ENCODE measurements at regions not wholly inside any gene's neighbourhood (a gene's known extent, or its start where the extent isn't known, plus 50 kb on each side); places are given as distances from the start of the nearest gene placed in this dataset.

- no peak for DNase-seq (ENCODE audit: low spot score)
Observed at GRCh38 chr12:34346372-34347034, 324.2 kb downstream of the ALG10 start.

GRCh38 chr12:34347367-34347766 is 325.1 kb downstream of the ALG10 start:
- no peak for DNase-seq (ENCODE audit: low spot score)

GRCh38 chr12:34348064-34348463 is 325.8 kb downstream of the ALG10 start:
- no peak for DNase-seq (ENCODE audit: low spot score)

GRCh38 chr12:34348836-34349672 is 326.8 kb downstream of the ALG10 start:
- DNase-seq (ENCODE audit: low spot score) = no peak

- DNase-seq (ENCODE audit: low spot score) = no peak
Observed at GRCh38 chr12:34349673-34349961, 327.3 kb downstream of the ALG10 start.

GRCh38 chr12:34350092-34351041 is 328.1 kb downstream of the ALG10 start:
- DNase-seq (ENCODE audit: low spot score) = no peak

- no peak for DNase-seq (ENCODE audit: low spot score)
Observed at GRCh38 chr12:34352098-34352497, 329.8 kb downstream of the ALG10 start.

GRCh38 chr12:34354239-34355200 is 332.2 kb downstream of the ALG10 start:
- DNase-seq (ENCODE audit: low spot score) = no peak

- no peak for DNase-seq (ENCODE audit: low spot score)
Observed at GRCh38 chr12:34356233-34356987, 334.1 kb downstream of the ALG10 start.

GRCh38 chr12:34357791-34358190 is 335.5 kb downstream of the ALG10 start:
- DNase-seq (ENCODE audit: low spot score) = no peak

GRCh38 chr12:34358198-34358597 is 335.9 kb downstream of the ALG10 start:
- no peak for DNase-seq (ENCODE audit: low spot score)

GRCh38 chr12:34361721-34362316 is 339.5 kb downstream of the ALG10 start:
- DNase-seq (ENCODE audit: low spot score) = no peak

GRCh38 chr12:34363050-34363673 is 340.9 kb downstream of the ALG10 start:
- DNase-seq (ENCODE audit: low spot score) = no peak

GRCh38 chr12:34368079-34368478 is 345.8 kb downstream of the ALG10 start:
- DNase-seq (ENCODE audit: low spot score) = no peak

GRCh38 chr12:34371050-34371449 is 348.8 kb downstream of the ALG10 start:
- no peak for DNase-seq (ENCODE audit: low spot score)

GRCh38 chr12:34372003-34372402 is 349.7 kb downstream of the ALG10 start:
- no peak for DNase-seq (ENCODE audit: low spot score)

- no peak for DNase-seq (ENCODE audit: low spot score)
Observed at GRCh38 chr12:34373926-34374325, 351.6 kb downstream of the ALG10 start.

- DNase-seq (ENCODE audit: low spot score) = no peak
Observed at GRCh38 chr12:34376133-34376799, 354.0 kb downstream of the ALG10 start.
